Naive thymus-derived CD4-positive, alpha-beta T cell (primary cell): ENCODE measurements at regions not wholly inside any gene's neighbourhood (a gene's known extent, or its start where the extent isn't known, plus 50 kb on each side); places are given as distances from the start of the nearest gene placed in this dataset.

Source experiments
- ATAC-seq: fragments of 150-1000 bp; cut with Tn5 transposase; 2 replicates; pipeline ENCODE4 v1.10.0; 2021; ENCODE audit warnings: mild to moderate bottlenecking, moderate library complexity
- CTCF ChIA-PET: fragments of 350-600 bp; sonication (Branson Sonifier 250); formaldehyde crosslinking; loops from one replicate; lab custom pipeline; 2021; ENCODE audit warnings: antibody characterized with exemption; lab: Charles Lee
- POLR2A ChIA-PET: fragments of 350-600 bp; sonication (Branson Sonifier 250); formaldehyde crosslinking; loops from one replicate; lab custom pipeline; 2021; ENCODE audit warnings: antibody characterized with exemption, inconsistent platforms; lab: Charles Lee
- DNase-seq, 9 donors: peaks; one replicate each; pipeline versions ENCODE4 v3.0.0 to v3.0.0-alpha.2; 2020 to 2022; ENCODE audit warnings: mixed read lengths in 1 of 9
- H3K27ac ChIP-seq: one replicate; pipeline ENCODE4 v1.7.0; 2013; ENCODE audit warnings: mild to moderate bottlenecking, low read depth, low read length, moderate library complexity
- H3K27me3 ChIP-seq, 2 donors: one replicate each; pipeline ENCODE4 v1.7.0; 2013; ENCODE audit warnings: low read length in 2 of 2, mild to moderate bottlenecking in 2 of 2, moderate library complexity in 2 of 2; ENCODE audit not compliant: control insufficient read depth in 2 of 2, insufficient read depth in 2 of 2
- H3K36me3 ChIP-seq, 3 experiments: 1 replicate in 2 of 3; 2 replicates in 1 of 3; pipeline ENCODE4 v1.7.0; 2013; ENCODE audit warnings: low read length in 3 of 3, mild to moderate bottlenecking in 3 of 3, moderate library complexity in 1 of 3; ENCODE audit not compliant: insufficient read depth in 3 of 3, control insufficient read depth in 2 of 3
- H3K4me1 ChIP-seq, 2 donors: one replicate each; pipeline ENCODE4 v1.7.0; 2013; ENCODE audit warnings: low read length in 2 of 2, mild to moderate bottlenecking in 2 of 2, moderate library complexity in 1 of 2; ENCODE audit not compliant: control insufficient read depth in 2 of 2, insufficient read depth in 2 of 2
- H3K4me3 ChIP-seq: 2 replicates; pipeline ENCODE4 v1.7.0; 2013; ENCODE audit warnings: mild to moderate bottlenecking, low read length
- H3K9me3 ChIP-seq, 3 experiments: 1 replicate in 2 of 3; 2 replicates in 1 of 3; pipeline ENCODE4 v1.7.0; 2013; ENCODE audit warnings: low read length in 3 of 3; ENCODE audit not compliant: control insufficient read depth in 2 of 3
- H3K27ac Mint-ChIP-seq, 9 donors: one replicate each; pipeline ENCODE4 v1.8.0; 2020 to 2022; ENCODE audit warnings: mixed read lengths in 9 of 9, mild to moderate bottlenecking in 8 of 9, moderate library complexity in 5 of 9, inconsistent platforms in 2 of 9
- H3K27me3 Mint-ChIP-seq, 5 donors: one replicate each; pipeline ENCODE4 v1.8.0; 2021 to 2022; ENCODE audit warnings: mixed read lengths in 5 of 5, mild to moderate bottlenecking in 1 of 5
- H3K36me3 Mint-ChIP-seq, 5 donors: one replicate each; pipeline ENCODE4 v1.8.0; 2020 to 2022; ENCODE audit warnings: mixed read lengths in 5 of 5, mild to moderate bottlenecking in 3 of 5, inconsistent platforms in 1 of 5
- H3K4me1 Mint-ChIP-seq, 7 donors: one replicate each; pipeline ENCODE4 v1.8.0; 2020 to 2022; ENCODE audit warnings: mixed read lengths in 7 of 7, mild to moderate bottlenecking in 3 of 7, inconsistent platforms in 1 of 7
- H3K4me3 Mint-ChIP-seq, 10 donors: one replicate each; pipeline ENCODE4 v1.8.0; 2020 to 2022; ENCODE audit warnings: mild to moderate bottlenecking in 10 of 10, mixed read lengths in 10 of 10, moderate library complexity in 6 of 10, inconsistent platforms in 2 of 10
- H3K9me3 Mint-ChIP-seq, 11 donors: one replicate each; pipeline ENCODE4 v1.8.0; 2020 to 2022; ENCODE audit warnings: mixed read lengths in 11 of 11, mild to moderate bottlenecking in 4 of 11, inconsistent platforms in 1 of 11, moderate library complexity in 1 of 11
- intact Hi-C, 2 donors: fragments of 100-400 bp; cut with micrococcal nuclease; formaldehyde crosslinking; loops; one replicate each; pipeline ENCODE4 v1.15.1; 2023

GRCh38 chr6:43912116-43912577 is 142.1 kb downstream of the VEGFA start:
- no peak for ATAC-seq
- DNase-seq: no peak
- ChIA-PET CTCF (no interaction called here), POLR2A (no interaction called here)
- Histone ChIP-seq H3K4me3 (no peak overlapping the region), H3K9me3 (no peaks in the 10 kb centered on the region), H3K36me3 (no peaks in the 10 kb centered on the region), H3K27ac (no peak overlapping the region), H3K27me3 (no peaks in the 10 kb centered on the region), H3K4me1 (no peaks in the 10 kb centered on the region)
- Mint-ChIP-seq H3K9me3 (no peaks in the 10 kb centered on the region), H3K27me3 (peaks cover 0 to 5% (median 0%) of the 10 kb centered on the region in 5 donors), H3K36me3 (no peaks in the 10 kb centered on the region), H3K4me1 (peaks cover 0 to 2% (median 0%) of the 10 kb centered on the region in 7 donors), H3K27ac (no peak overlapping the region), H3K4me3 (no peak overlapping the region)
- intact Hi-C loops: no loop called here

- Histone ChIP-seq H3K36me3 (no peaks in the 10 kb centered on the region), H3K9me3 (no peaks in the 10 kb centered on the region), H3K27me3 (no peaks in the 10 kb centered on the region), H3K4me1 (no peaks in the 10 kb centered on the region), H3K27ac (no peak overlapping the region), H3K4me3 (no peak overlapping the region)
- Mint-ChIP-seq H3K27me3 (peaks cover 0 to 5% (median 0%) of the 10 kb centered on the region in 5 donors), H3K36me3 (no peaks in the 10 kb centered on the region), H3K27ac (no peak overlapping the region), H3K4me3 (no peak overlapping the region), H3K9me3 (no peaks in the 10 kb centered on the region), H3K4me1 (peaks cover 0 to 2% (median 0%) of the 10 kb centered on the region in 7 donors)
- intact Hi-C loops: no loop called here
- no peak for DNase-seq
- no peak for ATAC-seq
- POLR2A ChIA-PET: no interaction called here
- CTCF ChIA-PET: no interaction called here
These were observed 141.5 kb downstream of the VEGFA start for GRCh38 chr6:43911354-43912115.

GRCh38 chr6:43910638-43911353 is 140.8 kb downstream of the VEGFA start:
- Mint-ChIP-seq H3K4me3 (no peak overlapping the region), H3K4me1 (peaks cover 0 to 2% (median 0%) of the 10 kb centered on the region in 7 donors), H3K9me3 (no peaks in the 10 kb centered on the region), H3K27ac (no peak overlapping the region), H3K36me3 (no peaks in the 10 kb centered on the region), H3K27me3 (peaks cover 0 to 8% (median 0%) of the 10 kb centered on the region in 5 donors)
- no peak overlapping the region for H3K4me3 ChIP-seq
- no peaks in the 10 kb centered on the region for H3K9me3 ChIP-seq
- CTCF ChIA-PET: no interaction called here
- DNase-seq: no peak
- ATAC-seq: no peak
- H3K4me1 ChIP-seq: no peaks in the 10 kb centered on the region
- no peaks in the 10 kb centered on the region for H3K36me3 ChIP-seq
- H3K27me3 ChIP-seq: no peaks in the 10 kb centered on the region
- H3K27ac ChIP-seq: no peak overlapping the region
- POLR2A ChIA-PET: no interaction called here
- intact Hi-C loops: no loop called here

GRCh38 chr6:43910149-43910637 is 140.2 kb downstream of the VEGFA start:
- no peak overlapping the region for H3K27ac Mint-ChIP-seq
- CTCF ChIA-PET: no interaction called here
- no peaks in the 10 kb centered on the region for H3K36me3 Mint-ChIP-seq

GRCh38 chr6:43909474-43910148 is 139.6 kb downstream of the VEGFA start:
- Mint-ChIP-seq H3K27me3 (peaks cover 0 to 12% (median 0%) of the 10 kb centered on the region in 5 donors), H3K9me3 (no peaks in the 10 kb centered on the region), H3K27ac (no peak overlapping the region), H3K36me3 (no peaks in the 10 kb centered on the region), H3K4me3 (no peak overlapping the region), H3K4me1 (no peaks in the 10 kb centered on the region)
- intact Hi-C loops: no loop called here
- no peak overlapping the region for H3K4me3 ChIP-seq
- no peaks in the 10 kb centered on the region for H3K9me3 ChIP-seq
- ATAC-seq (no peak), DNase-seq (no peak)
- POLR2A ChIA-PET: no interaction called here
- no peak overlapping the region for H3K27ac ChIP-seq
- no peaks in the 10 kb centered on the region for H3K27me3 ChIP-seq
- no peaks in the 10 kb centered on the region for H3K4me1 ChIP-seq
- CTCF ChIA-PET: no interaction called here
- no peaks in the 10 kb centered on the region for H3K36me3 ChIP-seq

More at GRCh38 chr6:43910149-43910637, 140.2 kb downstream of the VEGFA start:
- POLR2A ChIA-PET: no interaction called here
- H3K9me3 Mint-ChIP-seq: no peaks in the 10 kb centered on the region
- intact Hi-C loops: no loop called here
- no peaks in the 10 kb centered on the region for H3K9me3 ChIP-seq
- peaks cover 0 to 9% (median 0%) of the 10 kb centered on the region in 5 donors for H3K27me3 Mint-ChIP-seq
- H3K4me3 ChIP-seq: no peak overlapping the region
- H3K27ac ChIP-seq: no peak overlapping the region
- no peak for ATAC-seq
- no peak for DNase-seq
- H3K4me1 ChIP-seq: no peaks in the 10 kb centered on the region
- no peaks in the 10 kb centered on the region for H3K4me1 Mint-ChIP-seq
- no peaks in the 10 kb centered on the region for H3K36me3 ChIP-seq
- no peak overlapping the region for H3K4me3 Mint-ChIP-seq
- no peaks in the 10 kb centered on the region for H3K27me3 ChIP-seq

GRCh38 chr6:43907789-43908472 is 137.9 kb downstream of the VEGFA start:
- intact Hi-C loops: no loop called here
- Histone ChIP-seq H3K27ac (no peak overlapping the region), H3K4me3 (no peak overlapping the region), H3K9me3 (no peaks in the 10 kb centered on the region), H3K36me3 (no peaks in the 10 kb centered on the region), H3K27me3 (no peaks in the 10 kb centered on the region), H3K4me1 (no peaks in the 10 kb centered on the region)
- Mint-ChIP-seq H3K27ac (no peak overlapping the region), H3K9me3 (no peaks in the 10 kb centered on the region), H3K36me3 (no peaks in the 10 kb centered on the region), H3K4me1 (no peaks in the 10 kb centered on the region), H3K27me3 (peaks cover 0 to 12% (median 5%) of the 10 kb centered on the region in 5 donors), H3K4me3 (no peak overlapping the region)
- POLR2A ChIA-PET: no interaction called here
- no peak for DNase-seq
- CTCF ChIA-PET: no interaction called here
- no peak for ATAC-seq
